Heart left ventricle (tissue), 13 donors: ENCODE measurements at regions not wholly inside any gene's neighbourhood (a gene's known extent, or its start where the extent isn't known, plus 50 kb on each side); places are given as distances from the start of the nearest gene placed in this dataset.
"Not testable (repeated sequence)": the region's sequence is repeated elsewhere in the genome, so short reads cannot be mapped to it uniquely, and the experiment has no call there.

Experiments
- CTCF ChIP-seq, 12 donors: fragments of 200-600 bp; sonication (generic) in 4 of 12; IDR thresholded peaks; one replicate each; pipeline versions ENCODE4 v1.5.0 to v1.8.0; 2018 to 2022; ENCODE audit warnings: antibody characterized with exemption in 12 of 12, mild to moderate bottlenecking in 5 of 12
- POLR2A ChIP-seq, 2 donors: fragments of 450-650 bp; IDR thresholded peaks; one replicate each; pipeline ENCODE4 v1.6.1; 2017; ENCODE audit warnings: antibody characterized with exemption in 2 of 2, mild to moderate bottlenecking in 2 of 2, moderate library complexity in 2 of 2
- donor health status: ischemic (EF 13 %, LVEDD 7.1; RV severe dilation, severe dysfunction).
- donor health status: DM: no; HTN: yes; CAD: no.
- donor health status: DM: no; HTN: no; CAD: no.
- donor health status: ischemic (EF 25% LVEDD 6.9; RV normal size, moderate dysfunction).
- donor health status: ischemic (EF 25% LVEDD 5.7; RV mildly dilated, moderate dysfunction).
- donor health status: ischemic (EF 35%, LVEDD 5.7; RV mildly dilated, moderate dysfunction).
- donor health status: nonischemic (EF 11% LVEDD 7.7; RV severe dilation, severe dysfunction).
- donor health status: DM: yes; HTN: yes; CAD: no.
- donor health status: PGD.
- donor health status: ischemic (EF 29% LVEDD 5.4; RV normal size, mild dysfunction).
- donor health status: nonischemic (EF 23%, LVEDD 6.1; RV moderate dilation, normal function).

- TF ChIP-seq CTCF, POLR2A (IDR thresholded peaks at IDR 0.05): not testable (repeated sequence)
These were observed 392.5 kb downstream of the CHL1 start for GRCh38 chr3:589066-589465.
